ENCODE measurements at regions not wholly inside any gene's neighbourhood (a gene's known extent, or its start where the extent isn't known, plus 50 kb on each side); places are given as distances from the start of the nearest gene placed in this dataset.

- intact Hi-C loops (cut with DNase I, micrococcal nuclease): loop anchor here in 1 of 2 experiments (5.0 kb wide), 1 partner anchor 238 kb away; the partner anchor contains the start of gene EOMES
- POLR2A ChIA-PET: no interaction called here
- H3K27ac Mint-ChIP-seq: no peak overlapping the region
Observed at GRCh38 chr3:27960133-27960532, 238.0 kb upstream of the EOMES start.

GRCh38 chr3:27963519-27963918 is 241.4 kb upstream of the EOMES start:
- H3K27me3 Mint-ChIP-seq: no peaks in the 10 kb centered on the region
- intact Hi-C loops (cut with DNase I, micrococcal nuclease): loop anchor here in 1 of 2 experiments (5.0 kb wide), 1 partner anchor 241 kb away; the partner anchor contains the start of gene EOMES
- H3K27ac Mint-ChIP-seq: no peak overlapping the region
- H3K9me3 Mint-ChIP-seq (ENCODE audit: low read depth): peaks cover 1% of the 10 kb centered on the region
- POLR2A ChIA-PET: no interaction called here
- ATAC-seq: peak; percentile 53
- CTCF ChIA-PET: no interaction called here
- H3K4me3 Mint-ChIP-seq: no peak overlapping the region
- H3K36me3 Mint-ChIP-seq (ENCODE audit: low read depth): no peaks in the 10 kb centered on the region
- DNase-seq: peak; percentile 7
- peaks cover 11% of the 10 kb centered on the region for H3K4me1 Mint-ChIP-seq

More at GRCh38 chr3:27960133-27960532, 238.0 kb upstream of the EOMES start:
- no peaks in the 10 kb centered on the region for H3K36me3 Mint-ChIP-seq (ENCODE audit: low read depth)
- DNase-seq: no peak
- peaks cover 11% of the 10 kb centered on the region for H3K4me1 Mint-ChIP-seq
- CTCF ChIA-PET: interaction anchor here (0.8 kb wide), 1 partner anchor 9 kb away, joined by 3 read pairs; no protein-coding TSS in a partner anchor
- H3K9me3 Mint-ChIP-seq (ENCODE audit: low read depth): peaks cover 2% of the 10 kb centered on the region
- ATAC-seq: peak; percentile 69
- H3K4me3 Mint-ChIP-seq: no peak overlapping the region
- no peaks in the 10 kb centered on the region for H3K27me3 Mint-ChIP-seq

DNA sequence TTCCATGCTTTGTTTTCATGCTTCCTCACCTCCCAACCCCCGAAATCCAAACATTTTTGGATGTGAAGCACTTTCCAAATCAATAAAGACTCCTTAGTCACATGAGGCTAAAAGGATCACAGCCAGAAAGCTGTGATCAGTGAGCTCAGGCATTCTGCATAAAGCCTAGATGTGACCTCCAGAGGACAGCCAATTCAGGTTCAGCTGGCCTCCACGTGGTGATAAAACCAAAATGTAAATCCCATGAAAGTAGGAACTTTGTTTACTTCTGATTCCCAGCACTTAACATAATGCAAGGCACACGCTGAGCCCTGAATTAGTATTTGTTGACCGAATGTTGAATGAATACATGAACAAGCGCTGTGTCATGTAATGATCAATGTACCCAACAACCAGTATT is 249.5 kb upstream of the EOMES start:
- intact Hi-C loops (cut with DNase I, micrococcal nuclease): no loop called here
- H3K9me3 Mint-ChIP-seq (ENCODE audit: low read depth): no peaks in the 10 kb centered on the region
- H3K36me3 Mint-ChIP-seq (ENCODE audit: low read depth): no peaks in the 10 kb centered on the region
- no peak overlapping the region for H3K4me3 Mint-ChIP-seq
- no peak for DNase-seq
- H3K27me3 Mint-ChIP-seq: no peaks in the 10 kb centered on the region
- ATAC-seq: no peak
- ChIA-PET CTCF (interaction anchor here (1.0 kb wide), 1 partner anchor 38 kb away, joined by 3 read pairs; no protein-coding TSS in a partner anchor), POLR2A (no interaction called here)
- H3K4me1 Mint-ChIP-seq: no peaks in the 10 kb centered on the region
- no peak overlapping the region for H3K27ac Mint-ChIP-seq

GRCh38 chr3:27976933-27977332 is 254.8 kb upstream of the EOMES start:
- intact Hi-C loops (cut with DNase I, micrococcal nuclease): no loop called here
- Mint-ChIP-seq H3K36me3 (ENCODE audit: low read depth) (no peaks in the 10 kb centered on the region), H3K4me3 (no peak overlapping the region), H3K27me3 (no peaks in the 10 kb centered on the region), H3K9me3 (ENCODE audit: low read depth) (no peaks in the 10 kb centered on the region), H3K4me1 (no peaks in the 10 kb centered on the region), H3K27ac (no peak overlapping the region)
- ChIA-PET CTCF (interaction anchor here (1.1 kb wide), 1 partner anchor 10 kb away, joined by 3 read pairs; no protein-coding TSS in a partner anchor), POLR2A (no interaction called here)
- ATAC-seq (no peak), DNase-seq (no peak)

GRCh38 chr3:27978440-27978839 is 256.3 kb upstream of the EOMES start:
- Mint-ChIP-seq H3K4me1 (no peaks in the 10 kb centered on the region), H3K27ac (no peak overlapping the region), H3K9me3 (ENCODE audit: low read depth) (no peaks in the 10 kb centered on the region), H3K4me3 (no peak overlapping the region), H3K27me3 (no peaks in the 10 kb centered on the region), H3K36me3 (ENCODE audit: low read depth) (no peaks in the 10 kb centered on the region)
- CTCF ChIA-PET: no interaction called here
- POLR2A ChIA-PET: no interaction called here
- intact Hi-C loops (cut with DNase I, micrococcal nuclease): no loop called here
- no peak for DNase-seq
- ATAC-seq: no peak

- ChIA-PET POLR2A (no interaction called here), CTCF (interaction anchor here (0.6 kb wide), 1 partner anchor 257 kb away, joined by 3 read pairs; no protein-coding TSS in a partner anchor)
- intact Hi-C loops (cut with DNase I, micrococcal nuclease): no loop called here
Observed at GRCh38 chr3:27985369-27986035, 255.9 kb upstream of the CMC1 start.

GRCh38 chr3:27986234-27986879 is 255.1 kb upstream of the CMC1 start:
- Mint-ChIP-seq H3K36me3 (ENCODE audit: low read depth) (no peaks in the 10 kb centered on the region), H3K9me3 (ENCODE audit: low read depth) (no peaks in the 10 kb centered on the region), H3K4me3 (no peak overlapping the region), H3K4me1 (no peaks in the 10 kb centered on the region), H3K27ac (no peak overlapping the region), H3K27me3 (peaks cover 4% of the 10 kb centered on the region)
- intact Hi-C loops (cut with DNase I, micrococcal nuclease): no loop called here
- DNase-seq (no peak), ATAC-seq (no peak)
- POLR2A ChIA-PET: no interaction called here
- CTCF ChIA-PET: no interaction called here

More at GRCh38 chr3:27985369-27986035, 255.9 kb upstream of the CMC1 start:
- H3K36me3 Mint-ChIP-seq (ENCODE audit: low read depth): no peaks in the 10 kb centered on the region
- ATAC-seq: no peak
- no peak for DNase-seq
- no peak overlapping the region for H3K4me3 Mint-ChIP-seq
- H3K27ac Mint-ChIP-seq: no peak overlapping the region
- H3K4me1 Mint-ChIP-seq: no peaks in the 10 kb centered on the region
- no peaks in the 10 kb centered on the region for H3K9me3 Mint-ChIP-seq (ENCODE audit: low read depth)
- H3K27me3 Mint-ChIP-seq: peaks cover 4% of the 10 kb centered on the region

- CTCF ChIA-PET: no interaction called here
- H3K27ac Mint-ChIP-seq: no peak overlapping the region
- no peaks in the 10 kb centered on the region for H3K4me1 Mint-ChIP-seq
- no peaks in the 10 kb centered on the region for H3K36me3 Mint-ChIP-seq (ENCODE audit: low read depth)
- no peak overlapping the region for H3K4me3 Mint-ChIP-seq
- DNase-seq (no peak), ATAC-seq (no peak)
- H3K27me3 Mint-ChIP-seq: peaks cover 4% of the 10 kb centered on the region
- POLR2A ChIA-PET: no interaction called here
- no peaks in the 10 kb centered on the region for H3K9me3 Mint-ChIP-seq (ENCODE audit: low read depth)
- intact Hi-C loops (cut with DNase I, micrococcal nuclease): no loop called here
Observed at GRCh38 chr3:27990324-27990723, 251.1 kb upstream of the CMC1 start.

- H3K36me3 Mint-ChIP-seq (ENCODE audit: low read depth): no peaks in the 10 kb centered on the region
- no peak for DNase-seq
- H3K9me3 Mint-ChIP-seq (ENCODE audit: low read depth): no peaks in the 10 kb centered on the region
- H3K4me3 Mint-ChIP-seq: no peak overlapping the region
- intact Hi-C loops (cut with DNase I, micrococcal nuclease): no loop called here
- POLR2A ChIA-PET: no interaction called here
- no peaks in the 10 kb centered on the region for H3K4me1 Mint-ChIP-seq
- H3K27me3 Mint-ChIP-seq: peaks cover 4% of the 10 kb centered on the region
- no peak overlapping the region for H3K27ac Mint-ChIP-seq
- no peak for ATAC-seq
- CTCF ChIA-PET: no interaction called here
Observed at GRCh38 chr3:27990837-27991236, 250.6 kb upstream of the CMC1 start.

DNA sequence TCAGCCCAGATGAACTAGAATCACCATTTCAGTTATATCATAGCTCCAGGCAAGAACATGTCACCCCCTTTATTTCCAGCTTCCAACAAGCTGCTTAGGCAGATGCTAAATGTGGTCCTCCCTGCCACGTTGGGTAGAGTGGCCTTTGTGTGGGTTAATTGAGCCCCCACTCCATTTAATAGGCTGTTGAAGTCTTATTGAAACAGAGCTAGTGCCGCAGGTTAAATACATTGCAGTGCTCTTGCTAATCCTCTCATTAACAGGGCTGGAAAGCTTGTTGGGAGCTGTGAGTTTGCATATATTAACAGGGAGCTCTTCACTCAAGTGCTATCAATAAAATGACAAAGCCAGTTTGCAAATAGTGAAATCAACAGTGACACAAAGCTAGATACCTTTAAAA is 248.4 kb upstream of the CMC1 start:
- CTCF ChIA-PET: no interaction called here
- no peak overlapping the region for H3K4me3 Mint-ChIP-seq
- no peak overlapping the region for H3K27ac Mint-ChIP-seq
- no peaks in the 10 kb centered on the region for H3K36me3 Mint-ChIP-seq (ENCODE audit: low read depth)
- H3K27me3 Mint-ChIP-seq: peaks cover 5% of the 10 kb centered on the region
- POLR2A ChIA-PET: no interaction called here
- H3K4me1 Mint-ChIP-seq: no peaks in the 10 kb centered on the region
- ATAC-seq (no peak), DNase-seq (no peak)
- intact Hi-C loops (cut with DNase I, micrococcal nuclease): no loop called here
- no peaks in the 10 kb centered on the region for H3K9me3 Mint-ChIP-seq (ENCODE audit: low read depth)

DNA sequence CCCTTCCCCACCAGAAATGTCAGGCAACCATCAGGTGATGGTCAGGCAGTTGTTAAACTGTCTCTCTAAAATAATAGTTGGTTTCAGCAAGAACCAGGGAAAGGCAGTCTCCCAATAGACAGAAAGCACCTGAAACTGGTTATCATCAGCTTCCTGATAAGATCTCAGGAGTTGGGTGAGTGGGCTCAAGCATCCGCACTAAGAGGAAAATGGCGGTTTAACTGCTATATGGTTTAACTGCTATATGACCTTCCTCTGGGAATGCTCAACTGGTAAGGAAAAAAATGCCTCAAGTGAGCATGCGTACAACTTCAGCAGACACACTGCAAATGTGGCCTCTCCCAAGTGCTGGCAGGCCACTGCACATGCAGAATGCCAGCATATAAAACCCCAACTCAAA is 240.8 kb upstream of the CMC1 start:
- Mint-ChIP-seq H3K27me3 (peaks cover 2% of the 10 kb centered on the region), H3K4me1 (no peaks in the 10 kb centered on the region), H3K4me3 (no peak overlapping the region), H3K9me3 (ENCODE audit: low read depth) (peaks cover 15% of the 10 kb centered on the region), H3K27ac (no peak overlapping the region), H3K36me3 (ENCODE audit: low read depth) (no peaks in the 10 kb centered on the region)
- ATAC-seq (no peak), DNase-seq (no peak)
- ChIA-PET CTCF (no interaction called here), POLR2A (no interaction called here)
- intact Hi-C loops (cut with DNase I, micrococcal nuclease): no loop called here

GRCh38 chr3:28008235-28008634 is 233.2 kb upstream of the CMC1 start:
- no peaks in the 10 kb centered on the region for H3K36me3 Mint-ChIP-seq (ENCODE audit: low read depth)
- ChIA-PET POLR2A (no interaction called here), CTCF (interaction anchor here (1.7 kb wide), 1 partner anchor 24 kb away, joined by 3 read pairs; no protein-coding TSS in a partner anchor)
- DNase-seq (no peak), ATAC-seq (no peak)
- H3K27me3 Mint-ChIP-seq: no peaks in the 10 kb centered on the region
- H3K27ac Mint-ChIP-seq: no peak overlapping the region
- intact Hi-C loops (cut with DNase I, micrococcal nuclease): no loop called here
- H3K9me3 Mint-ChIP-seq (ENCODE audit: low read depth): peaks cover 9% of the 10 kb centered on the region
- H3K4me3 Mint-ChIP-seq: no peak overlapping the region
- no peaks in the 10 kb centered on the region for H3K4me1 Mint-ChIP-seq
